ENCODE measurements at regions not wholly inside any gene's neighbourhood (a gene's known extent, or its start where the extent isn't known, plus 50 kb on each side); places are given as distances from the start of the nearest gene placed in this dataset.

- Histone ChIP-seq H3K27ac (ENCODE audit: low read depth, low read length) (no peak overlapping the region), H3K9me3 (ENCODE audit: control insufficient read depth, insufficient read depth, low read length) (peaks cover 12% of the 10 kb centered on the region), H3K27me3 (ENCODE audit: control insufficient read depth, insufficient read depth, low read length) (no peaks in the 10 kb centered on the region), H3K4me3 (ENCODE audit: low read depth, low read length) (no peak overlapping the region)
- ChIA-PET POLR2A (no interaction called here), CTCF (no interaction called here)
- no peak for DNase-seq (ENCODE audit: low read depth, low spot score)
- TF ChIP-seq CTCF (IDR thresholded peaks at IDR 0.05; ENCODE audit: low read depth, low read length) = no peak
These were observed 458.8 kb upstream of the SORCS1 start for GRCh38 chr10:107623292-107623691.

DNA sequence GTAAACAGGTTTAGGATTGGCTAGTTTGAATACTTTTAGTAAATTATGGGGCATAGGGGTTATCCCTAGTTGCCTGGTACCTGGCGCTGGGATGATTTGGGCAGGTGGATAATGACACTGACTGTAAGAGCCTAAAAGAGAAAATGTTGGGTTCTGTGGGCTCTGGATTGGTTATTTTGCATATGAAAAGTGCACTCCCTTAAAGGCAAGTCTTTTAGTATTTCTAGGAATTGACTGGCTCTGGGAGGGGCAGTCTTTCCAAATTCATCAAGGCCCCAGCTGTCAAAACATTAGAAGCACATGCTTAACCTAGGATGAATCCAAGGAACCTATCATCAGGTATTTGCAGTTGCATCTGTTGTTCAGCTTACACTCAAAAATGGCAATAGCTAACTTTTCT is 454.6 kb upstream of the SORCS1 start:
- POLR2A ChIA-PET = no interaction called here
- Histone ChIP-seq H3K27ac (ENCODE audit: low read depth, low read length) (no peak overlapping the region), H3K27me3 (ENCODE audit: control insufficient read depth, insufficient read depth, low read length) (no peaks in the 10 kb centered on the region), H3K4me3 (ENCODE audit: low read depth, low read length) (no peak overlapping the region), H3K9me3 (ENCODE audit: control insufficient read depth, insufficient read depth, low read length) (peaks cover 16% of the 10 kb centered on the region)
- DNase-seq (ENCODE audit: low read depth, low spot score) = no peak
- TF ChIP-seq CTCF (IDR thresholded peaks at IDR 0.05; ENCODE audit: low read depth, low read length) = no peak
- CTCF ChIA-PET = no interaction called here

GRCh38 chr10:107618504-107618994 is 454.0 kb upstream of the SORCS1 start:
- Histone ChIP-seq H3K4me3 (ENCODE audit: low read depth, low read length) (no peak overlapping the region), H3K27ac (ENCODE audit: low read depth, low read length) (no peak overlapping the region), H3K27me3 (ENCODE audit: control insufficient read depth, insufficient read depth, low read length) (no peaks in the 10 kb centered on the region), H3K9me3 (ENCODE audit: control insufficient read depth, insufficient read depth, low read length) (peaks cover 16% of the 10 kb centered on the region)
- no peak for TF ChIP-seq CTCF (IDR thresholded peaks at IDR 0.05; ENCODE audit: low read depth, low read length)
- CTCF ChIA-PET = no interaction called here
- POLR2A ChIA-PET = no interaction called here
- DNase-seq (ENCODE audit: low read depth, low spot score) = no peak

DNA sequence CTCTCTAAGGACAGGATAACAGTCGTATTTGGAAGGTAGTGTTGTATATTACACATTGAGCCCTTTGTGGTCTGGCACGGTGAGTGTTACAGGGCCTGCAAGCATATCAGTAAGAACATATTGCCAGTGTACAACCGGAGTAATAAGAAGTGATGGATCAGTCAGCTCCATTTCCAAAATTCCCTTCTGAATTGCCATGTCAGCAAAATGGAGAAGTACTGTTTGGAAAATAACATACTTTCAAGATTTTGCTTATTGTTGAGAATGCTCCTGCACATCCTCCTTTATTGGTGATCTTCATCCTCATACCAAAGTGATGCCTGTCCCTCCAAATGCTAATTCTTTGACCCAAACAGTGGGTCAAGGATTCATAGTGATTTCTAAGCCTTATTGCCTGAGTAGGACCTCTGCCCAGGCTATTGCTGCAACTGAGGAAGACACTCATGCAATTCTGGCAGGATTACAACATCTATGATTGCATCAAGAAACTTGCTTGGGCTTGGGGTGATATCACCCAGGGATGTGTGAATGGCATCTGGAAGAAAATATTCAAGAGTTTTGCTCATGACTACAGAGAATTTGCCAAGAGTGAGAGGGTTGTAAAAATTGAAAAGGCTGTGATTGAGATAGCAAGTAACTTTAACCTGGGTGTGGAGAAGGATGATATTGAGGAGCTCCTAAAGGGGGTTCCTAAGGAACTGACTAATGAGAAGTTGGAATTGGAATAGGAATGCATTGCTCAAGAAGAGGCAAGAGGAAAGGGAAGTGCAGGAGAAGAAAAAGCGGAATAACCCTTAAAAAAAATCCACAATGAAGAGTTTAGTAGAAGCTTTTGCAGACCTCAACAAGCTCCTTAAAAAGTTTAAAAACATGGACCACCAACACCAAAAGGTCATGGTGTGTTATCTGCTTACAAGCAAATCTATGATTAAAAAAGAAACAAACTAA is 452.2 kb upstream of the SORCS1 start:
- Histone ChIP-seq H3K27me3 (ENCODE audit: control insufficient read depth, insufficient read depth, low read length) (no peaks in the 10 kb centered on the region), H3K27ac (ENCODE audit: low read depth, low read length) (no peak overlapping the region), H3K9me3 (ENCODE audit: control insufficient read depth, insufficient read depth, low read length) (peaks cover 9% of the 10 kb centered on the region), H3K4me3 (ENCODE audit: low read depth, low read length) (no peak overlapping the region)
- TF ChIP-seq CTCF (IDR thresholded peaks at IDR 0.05; ENCODE audit: low read depth, low read length) = no peak
- CTCF ChIA-PET = no interaction called here
- DNase-seq (ENCODE audit: low read depth, low spot score) = no peak
- POLR2A ChIA-PET = no interaction called here

DNA sequence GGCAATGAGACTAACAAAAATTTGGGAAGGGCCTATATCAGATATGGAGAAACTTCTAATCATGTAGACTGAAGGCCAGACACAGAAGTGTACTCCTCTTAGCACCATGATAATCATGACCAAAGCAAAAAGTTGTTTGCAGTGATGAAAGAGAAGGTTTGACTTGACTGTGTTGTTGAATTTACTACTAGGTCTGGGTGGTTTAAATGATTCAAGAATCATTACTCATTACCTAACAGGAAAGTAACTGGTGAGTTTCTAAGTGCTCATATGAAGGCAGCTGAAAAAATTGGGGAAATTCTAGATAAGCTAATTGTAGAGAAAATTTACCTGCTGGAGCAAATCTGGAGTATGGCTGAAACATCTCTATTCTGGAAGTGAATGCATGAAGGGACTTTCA is 451.5 kb upstream of the SORCS1 start:
- no peaks in the 10 kb centered on the region for H3K27me3 ChIP-seq (ENCODE audit: control insufficient read depth, insufficient read depth, low read length)
- CTCF ChIA-PET = no interaction called here
- TF ChIP-seq CTCF (IDR thresholded peaks at IDR 0.05; ENCODE audit: low read depth, low read length) = no peak
- H3K9me3 ChIP-seq (ENCODE audit: control insufficient read depth, insufficient read depth, low read length) = peaks cover 9% of the 10 kb centered on the region
- DNase-seq (ENCODE audit: low read depth, low spot score) = no peak
- H3K4me3 ChIP-seq (ENCODE audit: low read depth, low read length) = no peak overlapping the region
- POLR2A ChIA-PET = no interaction called here
- no peak overlapping the region for H3K27ac ChIP-seq (ENCODE audit: low read depth, low read length)
